Stimulated activated CD4-positive, alpha-beta T cell treated with anti-CD3 and anti-CD28 coated beads, Interleukin-4, amount 100 ng/mL, for 1 hour (primary cell): ENCODE measurements at regions not wholly inside any gene's neighbourhood (a gene's known extent, or its start where the extent isn't known, plus 50 kb on each side); places are given as distances from the start of the nearest gene placed in this dataset.
A peak's percentile ranks its signal among the peaks of the same experiment; 100 is the strongest.
"Not testable (repeated sequence)": the region's sequence is repeated elsewhere in the genome, so short reads cannot be mapped to it uniquely, and the experiment has no call there.

Experiments
- DNase-seq: peaks from one replicate; pipeline ENCODE4 v3.0.0-alpha.2; 2020

GRCh38 chr2:43068631-43069517 lies 157.5 kb downstream of the ZFP36L2 start:
- no peak for DNase-seq

- no peak for DNase-seq
Observed at GRCh38 chr2:43068041-43068533, 158.3 kb downstream of the ZFP36L2 start.

- no peak for DNase-seq
Observed at GRCh38 chr2:43067254-43068040, 159.0 kb downstream of the ZFP36L2 start.

- DNase-seq: not testable (repeated sequence)
Observed at GRCh38 chr2:43066541-43067253, 159.7 kb downstream of the ZFP36L2 start.

GRCh38 chr2:43065871-43066270 lies 160.5 kb downstream of the ZFP36L2 start:
- DNase-seq: no peak

- no peak for DNase-seq
Observed at GRCh38 chr2:43065036-43065435, 161.4 kb downstream of the ZFP36L2 start.

- not testable (repeated sequence) for DNase-seq
Observed at GRCh38 chr2:43063096-43063495, 163.3 kb downstream of the ZFP36L2 start.

GRCh38 chr2:43062058-43062457 lies 164.3 kb downstream of the ZFP36L2 start:
- no peak for DNase-seq

- DNase-seq: no peak
Observed at GRCh38 chr2:43060390-43061016, 165.9 kb downstream of the ZFP36L2 start.

- DNase-seq: peak; percentile 40
Observed at GRCh38 chr2:43059183-43059897, 167.1 kb downstream of the ZFP36L2 start.

- DNase-seq: no peak
Observed at GRCh38 chr2:43058726-43059110, 167.7 kb downstream of the ZFP36L2 start.

GRCh38 chr2:43057742-43058725 lies 168.4 kb downstream of the ZFP36L2 start:
- DNase-seq: no peak

- no peak for DNase-seq
Observed at GRCh38 chr2:43057026-43057741, 169.2 kb downstream of the ZFP36L2 start.

- no peak for DNase-seq
Observed at GRCh38 chr2:43055985-43056384, 170.4 kb downstream of the ZFP36L2 start.

- no peak for DNase-seq
Observed at GRCh38 chr2:43055086-43055912, 171.1 kb downstream of the ZFP36L2 start.

GRCh38 chr2:43054367-43054766 lies 172.0 kb downstream of the ZFP36L2 start:
- no peak for DNase-seq

GRCh38 chr2:43052944-43053306 lies 173.5 kb downstream of the ZFP36L2 start:
- DNase-seq: no peak

GRCh38 chr2:43052204-43052943 lies 174.0 kb downstream of the ZFP36L2 start:
- DNase-seq: no peak
